ENCODE measurements at regions not wholly inside any gene's neighbourhood (a gene's known extent, or its start where the extent isn't known, plus 50 kb on each side); places are given as distances from the start of the nearest gene placed in this dataset.

DNA sequence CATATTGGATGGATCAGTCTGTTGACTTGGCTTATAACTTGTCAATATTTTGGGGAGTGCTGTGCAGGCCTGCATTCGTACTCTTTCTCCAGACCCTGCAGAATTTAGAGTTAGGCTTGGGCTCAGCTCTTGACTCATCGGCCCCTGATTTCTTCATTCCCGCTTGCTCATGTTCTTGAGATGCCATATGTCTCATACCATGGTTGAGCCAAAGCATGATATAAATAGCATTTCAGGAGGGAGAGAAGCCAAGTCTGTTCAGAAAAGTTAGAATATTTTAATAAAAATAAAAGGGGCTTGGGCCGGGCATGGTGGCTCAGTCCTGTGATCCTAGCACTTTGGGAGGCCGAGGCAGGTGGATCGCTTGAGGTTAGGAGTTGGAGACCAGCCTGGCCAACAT is 898.1 kb downstream of the TYW1 start:
- Histone ChIP-seq H3K4me3 (replicated peaks in 1 of 4; ENCODE audit: control extremely low read depth in 1 of 4, insufficient read depth in 1 of 4, low read depth in 3 of 4, low read length in 4 of 4) (no peak overlapping the region), H3K36me3 (ENCODE audit: control insufficient read depth, insufficient read depth, low read length) (no peaks in the 10 kb centered on the region), H2AFZ (ENCODE audit: low read length) (no peak overlapping the region), H3K9ac (ENCODE audit: insufficient read depth, low read length) (no peak overlapping the region), H3K4me1 (ENCODE audit: control insufficient read depth, extremely low read depth, insufficient read depth, low read length) (no peaks in the 10 kb centered on the region), H3K79me2 (ENCODE audit: control insufficient read depth, insufficient read depth, low read length) (no peaks in the 10 kb centered on the region), H3K4me2 (ENCODE audit: extremely low read depth, insufficient read depth, low read length) (no peak overlapping the region), H4K20me1 (ENCODE audit: control insufficient read depth, extremely low read depth, insufficient read depth, low read length) (no peaks in the 10 kb centered on the region), H3K9me3 (ENCODE audit: control insufficient read depth, insufficient read depth, low read depth, low read length) (no peaks in the 10 kb centered on the region), H3K27me3 (ENCODE audit: control insufficient read depth, insufficient read depth, low read length) (no peaks in the 10 kb centered on the region), H3K27ac (ENCODE audit: insufficient read depth, low read length) (no peak overlapping the region)
- TF ChIP-seq EZH2 (IDR thresholded peaks at IDR 0.05; ENCODE audit: low read length, missing control alignments), result no peak
- DNase-seq (ENCODE audit: low read depth in 2 of 2), result no peak

DNA sequence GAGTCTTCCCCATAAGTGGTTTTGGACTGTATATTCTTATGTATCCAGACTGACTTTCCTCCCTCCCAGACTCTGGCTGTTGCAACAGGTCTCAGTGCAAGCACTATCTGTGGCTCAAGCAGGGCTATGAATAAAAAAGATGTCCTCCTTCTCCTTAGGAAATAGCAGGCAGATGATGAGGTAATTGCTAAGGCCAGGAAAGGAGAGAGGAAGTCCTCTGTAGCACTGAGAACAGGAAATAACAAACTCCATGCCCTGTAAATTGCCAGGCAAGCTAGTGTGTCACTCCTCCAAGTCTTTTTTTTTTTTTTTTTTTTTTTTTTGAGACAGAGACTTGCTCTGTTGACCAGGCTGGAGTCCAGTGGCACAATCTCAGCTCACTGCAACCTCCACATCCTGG is 900.1 kb downstream of the TYW1 start:
- Histone ChIP-seq H3K36me3 (ENCODE audit: control insufficient read depth, insufficient read depth, low read length) (no peaks in the 10 kb centered on the region), H2AFZ (ENCODE audit: low read length) (no peak overlapping the region), H3K79me2 (ENCODE audit: control insufficient read depth, insufficient read depth, low read length) (no peaks in the 10 kb centered on the region), H3K9ac (ENCODE audit: insufficient read depth, low read length) (no peak overlapping the region), H3K27me3 (ENCODE audit: control insufficient read depth, insufficient read depth, low read length) (no peaks in the 10 kb centered on the region), H3K4me1 (ENCODE audit: control insufficient read depth, extremely low read depth, insufficient read depth, low read length) (no peaks in the 10 kb centered on the region), H3K27ac (ENCODE audit: insufficient read depth, low read length) (no peak overlapping the region), H3K4me3 (replicated peaks in 1 of 4; ENCODE audit: control extremely low read depth in 1 of 4, insufficient read depth in 1 of 4, low read depth in 3 of 4, low read length in 4 of 4) (no peak overlapping the region), H3K4me2 (ENCODE audit: extremely low read depth, insufficient read depth, low read length) (no peak overlapping the region), H3K9me3 (ENCODE audit: control insufficient read depth, insufficient read depth, low read depth, low read length) (no peaks in the 10 kb centered on the region), H4K20me1 (ENCODE audit: control insufficient read depth, extremely low read depth, insufficient read depth, low read length) (no peaks in the 10 kb centered on the region)
- TF ChIP-seq EZH2 (IDR thresholded peaks at IDR 0.05; ENCODE audit: low read length, missing control alignments), result no peak
- TF ChIP-seq, protein P1, sequence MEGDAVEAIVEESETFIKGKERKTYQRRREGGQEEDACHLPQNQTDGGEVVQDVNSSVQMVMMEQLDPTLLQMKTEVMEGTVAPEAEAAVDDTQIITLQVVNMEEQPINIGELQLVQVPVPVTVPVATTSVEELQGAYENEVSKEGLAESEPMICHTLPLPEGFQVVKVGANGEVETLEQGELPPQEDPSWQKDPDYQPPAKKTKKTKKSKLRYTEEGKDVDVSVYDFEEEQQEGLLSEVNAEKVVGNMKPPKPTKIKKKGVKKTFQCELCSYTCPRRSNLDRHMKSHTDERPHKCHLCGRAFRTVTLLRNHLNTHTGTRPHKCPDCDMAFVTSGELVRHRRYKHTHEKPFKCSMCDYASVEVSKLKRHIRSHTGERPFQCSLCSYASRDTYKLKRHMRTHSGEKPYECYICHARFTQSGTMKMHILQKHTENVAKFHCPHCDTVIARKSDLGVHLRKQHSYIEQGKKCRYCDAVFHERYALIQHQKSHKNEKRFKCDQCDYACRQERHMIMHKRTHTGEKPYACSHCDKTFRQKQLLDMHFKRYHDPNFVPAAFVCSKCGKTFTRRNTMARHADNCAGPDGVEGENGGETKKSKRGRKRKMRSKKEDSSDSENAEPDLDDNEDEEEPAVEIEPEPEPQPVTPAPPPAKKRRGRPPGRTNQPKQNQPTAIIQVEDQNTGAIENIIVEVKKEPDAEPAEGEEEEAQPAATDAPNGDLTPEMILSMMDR (conservative IDR thresholded peaks at IDR 0.05 in 1 of 2, IDR thresholded peaks at IDR 0.05 in 1 of 2; ENCODE audit: low read depth in 1 of 2, low read length in 2 of 2), result no peak
- no peak for DNase-seq (ENCODE audit: low read depth in 2 of 2)

DNA sequence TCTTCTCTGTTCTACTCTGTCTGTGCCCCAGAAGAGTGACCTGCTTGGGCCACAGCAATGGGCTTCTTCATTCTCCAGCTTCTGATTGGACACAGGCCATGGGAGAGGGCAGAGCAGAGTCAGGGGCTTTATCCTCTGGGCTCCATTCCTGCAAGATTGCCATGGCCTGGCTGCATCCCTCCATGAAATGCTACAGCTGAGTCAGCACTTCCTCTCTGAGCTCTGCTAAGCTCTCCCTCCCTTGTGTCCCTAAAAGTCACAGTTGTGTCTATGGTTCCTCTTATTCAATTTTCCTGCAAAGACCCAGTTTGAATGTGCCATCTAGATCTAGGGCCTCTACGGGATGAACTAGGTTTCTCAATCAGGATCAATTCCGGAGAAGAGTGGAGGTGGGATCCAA is 903.8 kb downstream of the TYW1 start:
- H4K20me1 ChIP-seq (ENCODE audit: control insufficient read depth, extremely low read depth, insufficient read depth, low read length), result no peaks in the 10 kb centered on the region
- H3K4me2 ChIP-seq (ENCODE audit: extremely low read depth, insufficient read depth, low read length), result no peak overlapping the region
- H3K27me3 ChIP-seq (ENCODE audit: control insufficient read depth, insufficient read depth, low read length), result no peaks in the 10 kb centered on the region
- no peaks in the 10 kb centered on the region for H3K4me1 ChIP-seq (ENCODE audit: control insufficient read depth, extremely low read depth, insufficient read depth, low read length)
- H3K79me2 ChIP-seq (ENCODE audit: control insufficient read depth, insufficient read depth, low read length), result no peaks in the 10 kb centered on the region
- H3K9me3 ChIP-seq (ENCODE audit: control insufficient read depth, insufficient read depth, low read depth, low read length), result no peaks in the 10 kb centered on the region
- H3K27ac ChIP-seq (ENCODE audit: insufficient read depth, low read length), result no peak overlapping the region
- no peak for DNase-seq (ENCODE audit: low read depth in 2 of 2)
- TF ChIP-seq EZH2 (IDR thresholded peaks at IDR 0.05; ENCODE audit: low read length, missing control alignments), result no peak
- TF ChIP-seq, protein P1 (conservative IDR thresholded peaks at IDR 0.05 in 1 of 2, IDR thresholded peaks at IDR 0.05 in 1 of 2; ENCODE audit: low read depth in 1 of 2, low read length in 2 of 2), result no peak
- no peak overlapping the region for H3K9ac ChIP-seq (ENCODE audit: insufficient read depth, low read length)
- H3K36me3 ChIP-seq (ENCODE audit: control insufficient read depth, insufficient read depth, low read length), result no peaks in the 10 kb centered on the region
- no peak overlapping the region for H3K4me3 ChIP-seq (replicated peaks in 1 of 4; ENCODE audit: control extremely low read depth in 1 of 4, insufficient read depth in 1 of 4, low read depth in 3 of 4, low read length in 4 of 4)
- H2AFZ ChIP-seq (ENCODE audit: low read length), result no peak overlapping the region

Data from fibroblast of lung (primary cell).